DOHH2 (cell line): ENCODE measurements at regions not wholly inside any gene's neighbourhood (a gene's known extent, or its start where the extent isn't known, plus 50 kb on each side); places are given as distances from the start of the nearest gene placed in this dataset.

Experiments
- CTCF ChIP-seq: fragments of 200-600 bp; sonication (generic); IDR thresholded peaks from one replicate; pipeline ENCODE4 v1.5.1; 2014; ENCODE audit warnings: antibody characterized with exemption, mild to moderate bottlenecking, low read depth, low read length; ENCODE audit not compliant: poor library complexity, severe bottlenecking
- EZH2phosphoT487 ChIP-seq: fragments of 200-600 bp; sonication (generic); IDR thresholded peaks from 2 replicates; pipeline ENCODE4 v1.6.1; 2017; ENCODE audit warnings: borderline replicate concordance, mild to moderate bottlenecking, antibody characterized with exemption, low read length, moderate library complexity, mixed read lengths

- TF ChIP-seq CTCF (no peak), EZH2phosphoT487 (no peak)
Observed at GRCh38 chr7:119392-120163, 72.8 kb upstream of the FAM20C start.
